GM19372 (cell line): ENCODE measurements at regions not wholly inside any gene's neighbourhood (a gene's known extent, or its start where the extent isn't known, plus 50 kb on each side); places are given as distances from the start of the nearest gene placed in this dataset.

Experiments
- ATAC-seq: cut with Tn5 transposase; IDR thresholded peaks from one replicate; pipeline ENCODE4 v1.9.1; 2021; ENCODE audit warnings: mild to moderate bottlenecking, low read depth, moderate library complexity; ENCODE audit not compliant: unreplicated experiment

- no peak for ATAC-seq
Observed at GRCh38 chr18:54100920-54101470, 123.5 kb downstream of the MBD2 start.

GRCh38 chr18:54100466-54100865 lies 124.0 kb downstream of the MBD2 start:
- no peak for ATAC-seq

- no peak for ATAC-seq
Observed at GRCh38 chr18:54094474-54094873, 130.0 kb downstream of the MBD2 start.

GRCh38 chr18:54090856-54091255 lies 133.6 kb downstream of the MBD2 start:
- no peak for ATAC-seq

GRCh38 chr18:54089749-54090459 lies 134.6 kb downstream of the MBD2 start:
- ATAC-seq, result no peak

- ATAC-seq, result no peak
Observed at GRCh38 chr18:54086863-54087262, 137.6 kb downstream of the MBD2 start.

- ATAC-seq, result no peak
Observed at GRCh38 chr18:54086046-54086802, 138.2 kb downstream of the MBD2 start.

- no peak for ATAC-seq
Observed at GRCh38 chr18:54080858-54081257, 143.6 kb downstream of the MBD2 start.

- no peak for ATAC-seq
Observed at GRCh38 chr18:54076166-54076565, 148.3 kb downstream of the MBD2 start.

- ATAC-seq, result no peak
Observed at GRCh38 chr18:54075689-54076088, 148.8 kb downstream of the MBD2 start.

- no peak for ATAC-seq
Observed at GRCh38 chr18:54069729-54070128, 154.7 kb downstream of the MBD2 start.

- ATAC-seq, result no peak
Observed at GRCh38 chr18:54060343-54061005, 164.0 kb downstream of the MBD2 start.

- no peak for ATAC-seq
Observed at GRCh38 chr18:54052732-54053429, 171.6 kb downstream of the MBD2 start.

- ATAC-seq, result no peak
Observed at GRCh38 chr18:54052259-54052658, 172.2 kb downstream of the MBD2 start.

GRCh38 chr18:54043484-54044251 lies 180.8 kb downstream of the MBD2 start:
- ATAC-seq, result no peak

GRCh38 chr18:54035927-54036326 lies 188.5 kb downstream of the MBD2 start:
- no peak for ATAC-seq

GRCh38 chr18:54033052-54033451 lies 191.4 kb downstream of the MBD2 start:
- ATAC-seq, result no peak

- ATAC-seq, result no peak
Observed at GRCh38 chr18:54032412-54032811, 192.1 kb downstream of the MBD2 start.

- ATAC-seq, result no peak
Observed at GRCh38 chr18:54031243-54031642, 193.2 kb downstream of the MBD2 start.

- ATAC-seq, result no peak
Observed at GRCh38 chr18:54030434-54030833, 194.0 kb downstream of the MBD2 start.
